ENCODE measurements at regions not wholly inside any gene's neighbourhood (a gene's known extent, or its start where the extent isn't known, plus 50 kb on each side); places are given as distances from the start of the nearest gene placed in this dataset.
"Not testable (repeated sequence)": the region's sequence is repeated elsewhere in the genome, so short reads cannot be mapped to it uniquely, and the experiment has no call there.

GRCh38 chr2:226172309-226172708 is 627.3 kb downstream of the IRS1 start:
- Histone ChIP-seq H3K4me3 (no peak overlapping the region), H3K4me1 (no peaks in the 10 kb centered on the region), H3K27ac (replicated peaks) (no peak overlapping the region), H3K9me3 (replicated peaks) (peaks cover 6% of the 10 kb centered on the region), H3K36me3 (no peaks in the 10 kb centered on the region), H3K27me3 (ENCODE audit: low read depth) (no peaks in the 10 kb centered on the region)
- intact Hi-C loops (cut with micrococcal nuclease): no loop called here
- DNase-seq: no peak
- no peak for TF ChIP-seq CTCF (IDR thresholded peaks at IDR 0.05; ENCODE audit: borderline replicate concordance)

DNA sequence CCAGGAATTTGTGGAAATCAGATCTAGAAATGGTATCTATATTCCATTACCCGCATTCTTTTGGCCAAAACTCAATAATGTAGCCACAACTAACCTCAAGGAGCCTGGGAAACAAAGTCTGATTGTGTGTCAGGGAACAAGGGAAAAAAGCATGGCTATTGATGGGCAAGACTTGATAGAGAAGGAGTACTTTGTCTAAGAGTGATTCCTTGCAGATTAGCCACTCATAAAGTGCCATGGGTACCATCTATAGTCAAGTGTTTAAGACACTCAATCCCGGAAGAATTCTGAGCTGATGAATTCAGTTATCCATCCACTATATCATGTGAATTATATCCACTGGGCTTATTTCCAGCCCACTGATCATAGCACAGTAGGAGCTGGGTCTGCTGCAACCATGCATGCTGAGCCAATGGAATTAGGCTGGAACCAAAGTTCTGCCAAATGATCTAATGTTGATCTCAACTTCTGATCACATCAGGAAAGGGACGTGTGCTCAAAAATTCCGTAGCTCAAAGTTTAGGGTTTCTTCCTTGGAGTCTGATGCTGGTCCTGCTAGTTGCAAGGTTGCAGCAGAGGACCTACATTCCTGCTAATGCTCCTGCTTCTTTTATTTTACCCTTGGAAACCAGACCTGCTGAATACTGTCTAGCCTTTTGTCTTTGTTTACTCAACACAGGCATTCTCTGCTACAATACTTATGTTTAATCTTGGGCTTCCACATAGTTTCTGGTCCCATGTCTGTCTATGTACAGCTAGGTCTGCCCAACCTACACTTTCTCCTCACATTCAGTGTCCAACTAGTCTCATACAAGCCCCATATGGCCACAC is 629.7 kb downstream of the IRS1 start:
- intact Hi-C loops (cut with micrococcal nuclease): no loop called here
- Histone ChIP-seq H3K9me3 (replicated peaks) (no peaks in the 10 kb centered on the region), H3K27me3 (ENCODE audit: low read depth) (no peaks in the 10 kb centered on the region), H3K27ac (replicated peaks) (no peak overlapping the region), H3K4me1 (no peaks in the 10 kb centered on the region), H3K36me3 (no peaks in the 10 kb centered on the region), H3K4me3 (no peak overlapping the region)
- no peak for DNase-seq
- no peak for TF ChIP-seq CTCF (IDR thresholded peaks at IDR 0.05; ENCODE audit: borderline replicate concordance)

- Histone ChIP-seq H3K4me3 (no peak overlapping the region), H3K9me3 (replicated peaks) (no peaks in the 10 kb centered on the region), H3K27me3 (ENCODE audit: low read depth) (no peaks in the 10 kb centered on the region), H3K27ac (replicated peaks) (no peak overlapping the region), H3K4me1 (peaks cover 6% of the 10 kb centered on the region), H3K36me3 (no peaks in the 10 kb centered on the region)
- no peak for TF ChIP-seq CTCF (IDR thresholded peaks at IDR 0.05; ENCODE audit: borderline replicate concordance)
- DNase-seq: no peak
- intact Hi-C loops (cut with micrococcal nuclease): no loop called here
Measured at GRCh38 chr2:226168496-226169160, 631.0 kb downstream of the IRS1 start.

DNA sequence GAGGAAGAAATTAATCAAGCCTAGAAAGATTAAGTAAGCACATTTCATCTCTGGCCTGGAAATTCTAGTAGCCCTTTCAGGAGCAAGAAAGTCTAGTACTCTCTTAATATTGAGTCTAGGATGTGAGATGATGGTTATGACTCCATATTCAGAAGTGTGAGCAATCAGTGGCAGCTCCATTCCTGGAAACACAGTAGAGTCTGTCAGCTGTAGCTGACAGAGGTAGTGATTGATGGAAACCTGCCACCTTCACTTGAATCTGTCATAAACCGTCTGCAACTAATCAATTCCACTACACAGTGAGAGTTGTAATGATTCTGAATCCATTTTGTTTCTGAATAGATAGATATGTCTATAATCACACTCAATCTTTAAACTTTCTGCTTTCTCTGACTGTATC is 635.1 kb downstream of the IRS1 start:
- peaks cover 6% of the 10 kb centered on the region for H3K4me1 ChIP-seq
- H3K36me3 ChIP-seq: no peaks in the 10 kb centered on the region
- no peak overlapping the region for H3K4me3 ChIP-seq
- no peak overlapping the region for H3K27ac ChIP-seq (replicated peaks)
- no peaks in the 10 kb centered on the region for H3K27me3 ChIP-seq (ENCODE audit: low read depth)
- TF ChIP-seq CTCF (IDR thresholded peaks at IDR 0.05; ENCODE audit: borderline replicate concordance): no peak
- no peaks in the 10 kb centered on the region for H3K9me3 ChIP-seq (replicated peaks)
- no peak for DNase-seq
- intact Hi-C loops (cut with micrococcal nuclease): no loop called here

DNA sequence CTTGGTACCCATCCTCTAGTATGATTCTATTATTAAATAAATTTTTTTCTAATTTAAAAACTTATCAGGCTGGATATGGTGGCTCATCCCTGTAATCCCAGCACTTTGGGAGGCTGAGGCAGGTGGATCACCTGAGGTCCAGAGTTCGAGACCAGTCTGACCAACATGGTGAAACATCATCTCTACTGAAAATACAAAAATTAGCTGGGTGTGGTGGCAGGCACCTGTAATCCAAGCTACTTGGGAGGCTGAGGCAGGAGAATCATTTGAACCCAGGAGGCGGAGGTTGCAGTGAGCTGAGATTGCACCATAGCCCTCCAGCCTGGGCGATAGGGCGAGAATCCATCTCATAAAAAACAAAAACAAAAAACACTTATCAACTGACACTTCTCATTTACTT is 639.0 kb downstream of the IRS1 start:
- H3K36me3 ChIP-seq; H3K27me3 ChIP-seq (ENCODE audit: low read depth); H3K9me3 ChIP-seq (replicated peaks); H3K4me3 ChIP-seq; intact Hi-C loops (cut with micrococcal nuclease); H3K27ac ChIP-seq (replicated peaks); DNase-seq: not testable (repeated sequence)
- H3K4me1 ChIP-seq: peaks cover 12% of the 10 kb centered on the region

GRCh38 chr2:226159875-226160479 is 639.6 kb downstream of the IRS1 start:
- intact Hi-C loops (cut with micrococcal nuclease): no loop called here
- Histone ChIP-seq H3K9me3 (replicated peaks) (no peaks in the 10 kb centered on the region), H3K27ac (replicated peaks) (no peak overlapping the region), H3K4me1 (peaks cover 12% of the 10 kb centered on the region), H3K4me3 (no peak overlapping the region), H3K27me3 (ENCODE audit: low read depth) (no peaks in the 10 kb centered on the region), H3K36me3 (no peaks in the 10 kb centered on the region)
- no peak for TF ChIP-seq CTCF (IDR thresholded peaks at IDR 0.05; ENCODE audit: borderline replicate concordance)
- no peak for DNase-seq

Data from left ventricle myocardium inferior (tissue), 1 donor.